Muscle of leg (tissue), 3 donors: ENCODE measurements at regions not wholly inside any gene's neighbourhood (a gene's known extent, or its start where the extent isn't known, plus 50 kb on each side); places are given as distances from the start of the nearest gene placed in this dataset.

Experiments
- DNase-seq: peaks from one replicate; pipeline ENCODE4 v3.0.0; 2013
- H3K27ac ChIP-seq: one replicate; pipeline ENCODE4 v1.5.1; 2013; ENCODE audit warnings: mild to moderate bottlenecking, low read length, control low read depth
- H3K27me3 ChIP-seq: one replicate; pipeline ENCODE4 v1.6.1; 2013; ENCODE audit warnings: low read length; ENCODE audit not compliant: control insufficient read depth, insufficient read depth
- H3K36me3 ChIP-seq: one replicate; pipeline ENCODE4 v1.6.1; 2013; ENCODE audit warnings: low read length; ENCODE audit not compliant: control insufficient read depth, insufficient read depth
- H3K4me1 ChIP-seq: one replicate; pipeline ENCODE4 v1.6.1; 2013; ENCODE audit warnings: low read length; ENCODE audit not compliant: control insufficient read depth, insufficient read depth
- H3K4me3 ChIP-seq: one replicate; pipeline ENCODE4 v1.5.1; 2013; ENCODE audit warnings: low read length, control low read depth
- H3K9me3 ChIP-seq: replicated peaks from 2 replicates; pipeline ENCODE4 v1.6.1; 2013; ENCODE audit warnings: low read depth, low read length; ENCODE audit not compliant: control insufficient read depth
- WGBS: methylation state at CpG from one replicate; pipeline ENCODE4 v1.1.5; 2013; ENCODE audit warnings: missing lambda C conversion rate; ENCODE audit not compliant: insufficient coverage; 5-methylcytosine and 5-hydroxymethylcytosine counted together

GRCh38 chr2:128780434-128781080 is 461.9 kb upstream of the HS6ST1 start:
- Histone ChIP-seq H3K4me1 (peaks cover 15% of the 10 kb centered on the region), H3K27me3 (peaks cover 2% of the 10 kb centered on the region), H3K4me3 (no peak overlapping the region), H3K9me3 (no peaks in the 10 kb centered on the region), H3K36me3 (no peaks in the 10 kb centered on the region), H3K27ac (no peak overlapping the region)
- WGBS: 90% methylated on average over 4 of the region's 5 CpGs
- no peak for DNase-seq

- no peak for DNase-seq
- H3K27me3 ChIP-seq: peaks cover 4% of the 10 kb centered on the region
- H3K4me3 ChIP-seq: no peak overlapping the region
- WGBS: 86% methylated on average over 3 of the region's 3 CpGs
- H3K9me3 ChIP-seq: no peaks in the 10 kb centered on the region
- no peaks in the 10 kb centered on the region for H3K36me3 ChIP-seq
- H3K4me1 ChIP-seq: peaks cover 10% of the 10 kb centered on the region
- no peak overlapping the region for H3K27ac ChIP-seq
Observed at GRCh38 chr2:128781166-128781565, 462.5 kb upstream of the HS6ST1 start.

- 79% methylated on average over 9 of the region's 18 CpGs for WGBS
- no peaks in the 10 kb centered on the region for H3K36me3 ChIP-seq
- H3K27ac ChIP-seq: no peak overlapping the region
- H3K4me3 ChIP-seq: no peak overlapping the region
- H3K27me3 ChIP-seq: peaks cover 2% of the 10 kb centered on the region
- no peak for DNase-seq
- peaks cover 6% of the 10 kb centered on the region for H3K4me1 ChIP-seq
- H3K9me3 ChIP-seq: no peaks in the 10 kb centered on the region
Observed at GRCh38 chr2:128781585-128782385, 463.1 kb upstream of the HS6ST1 start.

- DNase-seq: no peak
- no peak overlapping the region for H3K4me3 ChIP-seq
- H3K4me1 ChIP-seq: peaks cover 3% of the 10 kb centered on the region
- H3K27me3 ChIP-seq: peaks cover 2% of the 10 kb centered on the region
- H3K27ac ChIP-seq: no peak overlapping the region
- no peaks in the 10 kb centered on the region for H3K36me3 ChIP-seq
- 63% methylated on average over 6 of the region's 6 CpGs for WGBS
- no peaks in the 10 kb centered on the region for H3K9me3 ChIP-seq
Observed at GRCh38 chr2:128782411-128783192, 463.9 kb upstream of the HS6ST1 start.

GRCh38 chr2:128783193-128783671 is 464.6 kb upstream of the HS6ST1 start:
- Histone ChIP-seq H3K36me3 (no peaks in the 10 kb centered on the region), H3K4me3 (no peak overlapping the region), H3K4me1 (no peaks in the 10 kb centered on the region), H3K9me3 (no peaks in the 10 kb centered on the region), H3K27ac (no peak overlapping the region), H3K27me3 (peaks cover 2% of the 10 kb centered on the region)
- WGBS: 72% methylated on average over 5 of the region's 9 CpGs
- DNase-seq: no peak

- Histone ChIP-seq H3K27me3 (peaks cover 2% of the 10 kb centered on the region), H3K36me3 (no peaks in the 10 kb centered on the region), H3K4me1 (no peaks in the 10 kb centered on the region), H3K4me3 (no peak overlapping the region), H3K27ac (no peak overlapping the region), H3K9me3 (no peaks in the 10 kb centered on the region)
- WGBS: 70% methylated on average over 5 of the region's 10 CpGs
- DNase-seq: no peak
Observed at GRCh38 chr2:128783896-128784295, 465.2 kb upstream of the HS6ST1 start.

GRCh38 chr2:128784626-128785306 is 466.1 kb upstream of the HS6ST1 start:
- H3K9me3 ChIP-seq: no peaks in the 10 kb centered on the region
- 83% methylated on average over 10 of the region's 18 CpGs for WGBS
- no peak for DNase-seq
- H3K27me3 ChIP-seq: peaks cover 2% of the 10 kb centered on the region
- H3K27ac ChIP-seq: no peak overlapping the region
- H3K36me3 ChIP-seq: no peaks in the 10 kb centered on the region
- H3K4me1 ChIP-seq: no peaks in the 10 kb centered on the region
- no peak overlapping the region for H3K4me3 ChIP-seq

GRCh38 chr2:128786316-128786715 is 467.6 kb upstream of the HS6ST1 start:
- H3K27me3 ChIP-seq: peaks cover 2% of the 10 kb centered on the region
- WGBS: 92% methylated on average over 5 of the region's 6 CpGs
- H3K27ac ChIP-seq: no peak overlapping the region
- H3K4me3 ChIP-seq: no peak overlapping the region
- H3K4me1 ChIP-seq: no peaks in the 10 kb centered on the region
- no peaks in the 10 kb centered on the region for H3K36me3 ChIP-seq
- H3K9me3 ChIP-seq: no peaks in the 10 kb centered on the region
- no peak for DNase-seq

- H3K27me3 ChIP-seq: peaks cover 2% of the 10 kb centered on the region
- H3K36me3 ChIP-seq: no peaks in the 10 kb centered on the region
- no peak overlapping the region for H3K27ac ChIP-seq
- no peaks in the 10 kb centered on the region for H3K4me1 ChIP-seq
- H3K4me3 ChIP-seq: no peak overlapping the region
- DNase-seq: no peak
- 94% methylated on average over 8 of the region's 9 CpGs for WGBS
- H3K9me3 ChIP-seq: no peaks in the 10 kb centered on the region
Observed at GRCh38 chr2:128786741-128787478, 468.2 kb upstream of the HS6ST1 start.
